ENCODE measurements at regions not wholly inside any gene's neighbourhood (a gene's known extent, or its start where the extent isn't known, plus 50 kb on each side); places are given as distances from the start of the nearest gene placed in this dataset.

GRCh38 chr7:66576646-66577045 is 52.0 kb upstream of the KCTD7 start:
- TF ChIP-seq CTCF (conservative IDR thresholded peaks at IDR 0.05; ENCODE audit: low read length), result no peak
- TF ChIP-seq EZH2phosphoT487 (IDR thresholded peaks at IDR 0.05; ENCODE audit: borderline replicate concordance), result no peak

Data from Loucy (cell line).